GM10248 (cell line): ENCODE measurements at regions not wholly inside any gene's neighbourhood (a gene's known extent, or its start where the extent isn't known, plus 50 kb on each side); places are given as distances from the start of the nearest gene placed in this dataset.

Experiments
- CTCF ChIA-PET: fragments of 300-600 bp; sonication (Branson Sonifier 250); formaldehyde crosslinking; extraction: SDS; loops from one replicate; lab custom pipeline; 2021; ENCODE audit warnings: antibody characterized with exemption; lab: Yijun Ruan, JAX
- POLR2A ChIA-PET: fragments of 350-650 bp; sonication (Branson Sonifier 250); formaldehyde crosslinking; extraction: SDS; loops from one replicate; lab custom pipeline; 2020; ENCODE audit warnings: antibody characterized with exemption; lab: Yijun Ruan, JAX
- DNase-seq: peaks from one replicate; pipeline ENCODE4 v3.0.0; 2012; ENCODE audit errors: extremely low spot score
- TF ChIP-seq, protein P1 (sequence below): IDR thresholded peaks from 2 replicates; pipeline ENCODE4 v1.5.1; 2012; ENCODE audit warnings: mild to moderate bottlenecking, low read depth; ENCODE audit errors: extremely low read depth, missing control alignments, control extremely low read depth

DNA sequence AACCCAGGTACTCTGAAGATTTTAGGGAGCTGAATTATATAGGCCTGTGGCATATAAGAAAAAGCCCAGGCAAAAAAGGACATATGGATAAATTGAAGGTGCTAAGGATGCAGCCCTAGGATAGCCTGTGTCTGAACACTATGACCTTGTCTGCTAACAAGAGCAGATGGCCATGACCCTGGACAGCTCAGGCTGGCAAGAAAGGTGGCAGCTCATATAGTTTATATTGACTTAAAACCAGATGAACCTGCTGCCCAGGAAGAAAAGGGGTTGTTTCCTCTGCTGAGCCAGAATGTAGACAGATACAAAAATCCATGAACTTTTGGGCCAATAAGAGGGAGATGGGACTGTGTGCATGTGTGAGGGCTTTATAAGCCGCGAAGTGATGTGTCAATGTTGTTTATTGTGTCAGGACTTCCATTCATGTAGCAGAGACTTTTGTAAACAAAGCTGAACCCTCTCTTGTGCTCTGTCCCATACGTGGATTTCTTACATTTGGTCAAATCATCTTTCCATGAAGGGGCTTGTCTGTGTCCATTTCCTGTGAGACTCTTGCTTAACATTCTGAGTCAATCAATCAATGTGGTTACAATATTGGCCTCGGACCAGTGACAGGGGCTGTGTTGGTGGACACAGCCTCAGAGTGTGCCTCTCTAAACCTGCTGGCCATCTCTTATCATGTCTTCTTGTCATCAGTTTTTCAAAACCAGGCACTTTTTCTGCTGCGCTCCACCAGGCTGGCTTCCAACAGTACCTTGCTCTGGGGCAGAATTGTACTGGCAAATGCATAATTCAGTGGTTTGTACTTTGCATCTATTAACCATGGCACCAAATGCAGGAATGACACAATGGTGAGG lies 321.2 kb downstream of the WDR72 start:
- DNase-seq: no peak
- TF ChIP-seq, protein P1, sequence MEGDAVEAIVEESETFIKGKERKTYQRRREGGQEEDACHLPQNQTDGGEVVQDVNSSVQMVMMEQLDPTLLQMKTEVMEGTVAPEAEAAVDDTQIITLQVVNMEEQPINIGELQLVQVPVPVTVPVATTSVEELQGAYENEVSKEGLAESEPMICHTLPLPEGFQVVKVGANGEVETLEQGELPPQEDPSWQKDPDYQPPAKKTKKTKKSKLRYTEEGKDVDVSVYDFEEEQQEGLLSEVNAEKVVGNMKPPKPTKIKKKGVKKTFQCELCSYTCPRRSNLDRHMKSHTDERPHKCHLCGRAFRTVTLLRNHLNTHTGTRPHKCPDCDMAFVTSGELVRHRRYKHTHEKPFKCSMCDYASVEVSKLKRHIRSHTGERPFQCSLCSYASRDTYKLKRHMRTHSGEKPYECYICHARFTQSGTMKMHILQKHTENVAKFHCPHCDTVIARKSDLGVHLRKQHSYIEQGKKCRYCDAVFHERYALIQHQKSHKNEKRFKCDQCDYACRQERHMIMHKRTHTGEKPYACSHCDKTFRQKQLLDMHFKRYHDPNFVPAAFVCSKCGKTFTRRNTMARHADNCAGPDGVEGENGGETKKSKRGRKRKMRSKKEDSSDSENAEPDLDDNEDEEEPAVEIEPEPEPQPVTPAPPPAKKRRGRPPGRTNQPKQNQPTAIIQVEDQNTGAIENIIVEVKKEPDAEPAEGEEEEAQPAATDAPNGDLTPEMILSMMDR: no peak
- POLR2A ChIA-PET: no interaction called here
- CTCF ChIA-PET: interaction anchor here (1.0 to 1.2 kb wide), 4 partner anchors 11 to 15 kb away, joined by 3 to 5 read pairs (median 3); no protein-coding TSS in a partner anchor

DNA sequence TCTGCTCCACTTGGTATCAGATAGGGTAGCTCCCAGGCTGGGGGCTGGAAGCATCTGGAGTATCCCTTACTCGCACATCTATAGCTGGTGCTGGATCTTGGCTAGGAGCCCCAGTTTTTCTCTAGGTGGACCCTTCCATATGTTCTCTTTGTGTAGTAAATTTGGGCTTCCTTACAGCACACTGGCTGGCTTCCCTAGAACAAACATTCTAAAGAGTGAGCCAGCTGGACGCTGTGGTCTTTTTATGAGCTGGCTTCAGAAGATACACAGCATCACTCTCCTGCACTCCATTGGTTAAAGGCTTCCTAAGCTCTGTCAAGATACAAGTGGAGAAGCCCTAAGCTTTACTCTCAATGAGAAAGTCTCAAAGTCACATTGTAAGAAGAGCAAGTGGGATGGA lies 322.1 kb downstream of the WDR72 start:
- DNase-seq: no peak
- TF ChIP-seq, protein P1: no peak
- POLR2A ChIA-PET: no interaction called here
- CTCF ChIA-PET: interaction anchor here (1.2 kb wide), 1 partner anchor 14 kb away, joined by 3 read pairs; no protein-coding TSS in a partner anchor

DNA sequence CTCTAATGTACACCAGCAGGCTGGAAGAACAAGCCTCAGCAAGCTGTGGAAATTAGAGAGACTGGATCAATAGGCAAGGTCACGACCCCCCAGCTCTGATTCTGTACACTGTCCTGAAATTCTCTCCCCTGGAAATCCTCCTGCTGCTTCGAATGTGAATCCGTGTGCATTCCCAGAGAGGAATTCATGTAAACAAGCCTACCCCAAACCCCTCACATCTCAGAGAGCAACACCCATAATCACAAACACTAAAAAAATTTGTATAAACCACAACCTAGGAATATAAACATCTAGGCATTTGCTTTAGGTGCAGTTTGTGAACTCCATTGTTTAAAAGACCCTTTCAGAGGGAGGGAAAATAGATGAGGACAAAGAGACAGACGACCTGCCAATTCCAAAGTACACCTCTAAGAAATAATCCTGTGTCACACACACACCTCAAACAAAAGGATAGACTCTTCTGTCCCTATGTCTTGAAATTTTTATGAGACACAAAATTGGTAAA lies 325.2 kb downstream of the WDR72 start:
- ChIA-PET CTCF (no interaction called here), POLR2A (no interaction called here)
- DNase-seq: no peak
- TF ChIP-seq, protein P1: no peak

DNA sequence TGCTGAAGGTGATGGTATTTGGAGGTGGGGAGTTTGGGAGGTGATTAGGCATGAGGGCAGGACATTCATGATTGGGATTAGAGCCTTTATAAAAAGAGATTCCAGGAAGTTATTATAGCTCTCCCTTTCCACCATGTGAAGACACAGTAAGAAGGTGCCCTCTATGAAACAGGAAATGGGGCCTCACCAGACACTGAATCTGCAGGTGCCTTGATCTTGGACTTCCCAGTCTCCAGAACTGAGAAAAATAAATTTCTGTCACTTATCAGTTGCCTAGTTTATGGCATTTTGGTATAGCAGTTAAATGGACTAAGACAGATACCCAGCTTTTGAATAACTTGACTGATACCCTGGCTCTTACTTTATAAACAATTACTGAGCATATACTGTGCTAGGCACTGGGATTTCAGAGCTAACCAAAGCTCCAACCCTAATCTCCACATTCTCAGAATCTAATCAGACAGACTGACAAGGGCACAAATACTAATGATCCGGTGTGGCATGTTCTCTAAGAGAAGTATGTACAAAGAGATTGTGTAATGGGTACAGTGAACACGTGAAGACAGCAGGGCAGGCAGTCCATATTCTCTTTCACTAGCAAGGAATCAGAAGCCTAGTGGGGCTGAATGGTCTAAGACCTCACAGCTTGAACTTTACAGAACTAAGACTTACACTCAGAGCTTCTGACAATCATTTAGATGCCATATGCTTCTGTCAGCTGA lies 343.1 kb downstream of the WDR72 start:
- CTCF ChIA-PET: interaction anchor here (0.9 kb wide), 1 partner anchor 27 kb away, joined by 3 read pairs; no protein-coding TSS in a partner anchor
- POLR2A ChIA-PET: no interaction called here
- TF ChIP-seq, protein P1: no peak
- DNase-seq: no peak

DNA sequence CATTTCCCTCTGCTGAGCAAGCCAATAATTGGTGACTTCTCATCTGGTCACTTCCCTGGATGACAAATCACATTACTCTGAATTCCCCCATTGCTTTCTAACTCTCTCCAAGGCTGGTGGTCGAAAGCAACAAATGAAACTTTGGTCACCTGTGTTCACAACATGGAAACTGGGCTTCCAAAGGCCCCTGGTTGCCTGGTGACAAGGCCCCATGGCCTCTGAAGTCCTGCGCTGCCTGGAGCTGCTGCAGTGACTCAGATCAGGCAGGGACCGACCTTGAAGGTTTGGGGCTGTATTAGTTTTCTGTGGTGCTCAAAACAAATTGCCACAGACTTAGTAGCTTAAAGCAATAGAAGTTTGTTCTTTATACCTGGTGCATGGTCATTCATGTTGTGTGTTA lies 345.3 kb downstream of the WDR72 start:
- ChIA-PET POLR2A (no interaction called here), CTCF (no interaction called here)
- DNase-seq: no peak
- TF ChIP-seq, protein P1: no peak

DNA sequence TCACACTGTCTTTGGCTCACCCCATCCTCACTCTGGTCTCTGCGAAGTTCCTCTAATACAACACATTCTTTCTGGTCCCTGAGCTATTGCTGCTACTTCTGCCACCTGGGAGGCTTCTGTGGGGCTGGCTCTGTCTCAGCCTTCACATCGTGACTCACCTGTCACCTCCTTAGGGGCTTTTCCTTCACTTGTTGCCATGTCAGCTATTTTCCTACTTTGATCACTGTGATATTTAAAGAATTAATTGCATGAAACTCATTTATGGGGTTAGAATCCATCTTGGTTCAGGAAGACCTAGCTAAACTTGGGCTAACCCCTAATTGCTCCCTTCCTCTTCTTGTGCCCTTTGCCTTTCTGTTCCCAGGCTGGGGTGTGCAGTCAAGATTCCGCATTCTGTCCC lies 346.9 kb downstream of the WDR72 start:
- DNase-seq: no peak
- ChIA-PET CTCF (no interaction called here), POLR2A (no interaction called here)
- TF ChIP-seq, protein P1: no peak
